GM23248 (cell line): ENCODE measurements at regions not wholly inside any gene's neighbourhood (a gene's known extent, or its start where the extent isn't known, plus 50 kb on each side); places are given as distances from the start of the nearest gene placed in this dataset.

Source experiments
- DNase-seq: peaks from one replicate; pipeline ENCODE4 v3.0.0-alpha.2; 2015
- H2AFZ ChIP-seq: fragments of 200-600 bp; sonication (generic); 2 replicates; pipeline ENCODE4 v1.6.1; 2016; ENCODE audit warnings: antibody characterized with exemption
- H3F3A ChIP-seq: fragments of 200-600 bp; sonication (generic); 2 replicates; pipeline ENCODE4 v1.6.1; 2016; ENCODE audit warnings: mild to moderate bottlenecking, antibody characterized with exemption, mixed run types; ENCODE audit not compliant: insufficient read depth
- H3K27ac ChIP-seq: fragments of 200-600 bp; sonication (generic); 2 replicates; pipeline ENCODE4 v1.5.1; 2016; ENCODE audit warnings: mild to moderate bottlenecking
- H3K27me3 ChIP-seq: fragments of 200-600 bp; sonication (generic); replicated peaks from 2 replicates; pipeline ENCODE4 v1.6.1; 2016; ENCODE audit warnings: mild to moderate bottlenecking; ENCODE audit not compliant: insufficient read depth
- H3K36me3 ChIP-seq: fragments of 200-600 bp; sonication (generic); 2 replicates; pipeline ENCODE4 v1.6.1; 2016; ENCODE audit warnings: low read depth, mild to moderate bottlenecking
- H3K4me1 ChIP-seq: fragments of 200-600 bp; sonication (generic); 2 replicates; pipeline ENCODE4 v1.6.1; 2016; ENCODE audit warnings: mild to moderate bottlenecking; ENCODE audit not compliant: insufficient read depth
- H3K4me2 ChIP-seq: fragments of 200-600 bp; sonication (generic); one replicate; pipeline ENCODE4 v1.6.1; 2016; ENCODE audit warnings: mild to moderate bottlenecking; ENCODE audit not compliant: unreplicated experiment
- H3K4me3 ChIP-seq: fragments of 200-600 bp; sonication (generic); 2 replicates; pipeline ENCODE4 v1.5.1; 2016; ENCODE audit warnings: mild to moderate bottlenecking
- H3K79me2 ChIP-seq: fragments of 200-600 bp; sonication (generic); 2 replicates; pipeline ENCODE4 v1.6.1; 2016; ENCODE audit warnings: mild to moderate bottlenecking; ENCODE audit not compliant: insufficient read depth
- H3K9ac ChIP-seq: fragments of 200-600 bp; sonication (generic); 2 replicates; pipeline ENCODE4 v1.6.1; 2016; ENCODE audit warnings: mild to moderate bottlenecking
- H3K9me2 ChIP-seq: fragments of 200-600 bp; sonication (generic); 2 replicates; pipeline ENCODE4 v1.6.1; 2016; ENCODE audit warnings: mixed run types, mild to moderate bottlenecking, moderate library complexity; ENCODE audit not compliant: insufficient read depth
- H3K9me3 ChIP-seq: fragments of 200-600 bp; sonication (generic); one replicate; pipeline ENCODE4 v1.6.1; 2017; ENCODE audit warnings: low read depth
- H4K20me1 ChIP-seq: fragments of 200-600 bp; sonication (generic); 2 replicates; pipeline ENCODE4 v1.6.0; 2016; ENCODE audit not compliant: insufficient read depth
- EZH2 ChIP-seq: fragments of 200-600 bp; sonication (generic); IDR thresholded peaks from 2 replicates; pipeline ENCODE4 v1.6.1; 2018; ENCODE audit warnings: antibody characterized with exemption, mild to moderate bottlenecking; ENCODE audit not compliant: insufficient read depth, poor library complexity, severe bottlenecking
- EZH2phosphoT487 ChIP-seq: fragments of 200-600 bp; sonication (generic); IDR thresholded peaks from 2 replicates; pipeline ENCODE4 v1.6.1; 2018; ENCODE audit warnings: antibody characterized with exemption, moderate library complexity, mild to moderate bottlenecking, low read depth; ENCODE audit not compliant: insufficient read depth
- WGBS, 2 experiments: methylation state at CpG; one replicate each; pipeline ENCODE4 v1.1.6; 2015 to 2017; ENCODE audit warnings: low lambda C conversion rate in 2 of 2, low coverage in 1 of 2; ENCODE audit errors: missing lambda C conversion rate in 2 of 2; 5-methylcytosine and 5-hydroxymethylcytosine counted together
- in situ Hi-C: fragments of 300-500 bp; cut with MboI; formaldehyde crosslinking; loops from 2 replicates; pipeline ENCODE4 v1.15.0; 2020

DNA sequence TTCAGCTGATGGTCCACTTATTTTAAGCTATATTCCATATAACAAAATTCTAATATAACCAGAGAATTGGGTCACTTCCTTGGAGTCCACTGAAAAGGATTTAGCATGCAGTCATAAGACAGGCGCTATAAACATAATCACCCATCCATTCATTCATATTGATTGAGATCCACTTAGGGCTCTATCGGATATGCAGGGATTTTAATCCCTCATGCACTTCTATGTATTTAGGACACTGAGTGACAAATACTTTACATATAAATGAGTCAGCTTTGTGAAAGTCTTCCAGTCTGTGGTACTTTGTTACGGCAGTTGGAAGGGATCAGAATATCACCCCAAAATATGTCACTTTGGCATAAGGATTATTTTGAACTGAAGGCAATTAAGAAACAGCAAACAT, 127.3 kb upstream of the ZNF608 start:
- H3F3A ChIP-seq = peaks cover 6% of the 10 kb centered on the region; the same call in 1 of the 2 replicates
- in situ Hi-C loops = no loop called here
- 95 to 96% methylated on average over 3 of the region's 3 CpGs for WGBS, 2 experiments

DNA sequence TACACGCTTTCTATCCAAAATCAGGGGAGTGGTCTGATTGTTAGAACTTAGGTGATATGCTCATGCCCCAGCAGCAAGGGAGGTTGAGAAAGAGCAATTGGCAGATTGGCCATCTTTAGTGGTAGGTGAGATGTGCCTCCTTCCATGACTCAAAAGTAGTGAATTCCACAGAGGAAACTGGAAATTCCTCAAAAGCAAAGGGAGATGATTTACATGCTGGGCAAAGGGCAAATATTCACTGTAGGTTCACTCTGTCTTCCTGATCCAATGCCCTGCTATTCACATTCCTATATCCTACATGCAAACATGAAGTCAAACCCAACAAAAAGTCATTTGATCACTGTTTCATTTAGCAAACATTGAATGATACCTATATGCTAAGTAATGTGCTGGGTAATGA, 130.1 kb upstream of the ZNF608 start:
- no peaks in the 10 kb centered on the region for H3F3A ChIP-seq
- no peak overlapping the region for H3K9ac ChIP-seq
- peaks cover 6% of the 10 kb centered on the region for H3K4me1 ChIP-seq
- H3K9me3 ChIP-seq = no peaks in the 10 kb centered on the region
- no peak for DNase-seq
- H4K20me1 ChIP-seq = no peaks in the 10 kb centered on the region
- no peaks in the 10 kb centered on the region for H3K27me3 ChIP-seq
- in situ Hi-C loops = no loop called here
- no peak overlapping the region for H3K27ac ChIP-seq
- WGBS, 2 experiments = 93 to 100% methylated on average over 1 of the region's 1 CpG
- no peaks in the 10 kb centered on the region for H3K79me2 ChIP-seq
- H3K4me3 ChIP-seq = no peak overlapping the region
- no peak for TF ChIP-seq EZH2
- TF ChIP-seq EZH2phosphoT487 = no peak
- H3K4me2 ChIP-seq = no peak overlapping the region
- no peaks in the 10 kb centered on the region for H3K36me3 ChIP-seq
- H2AFZ ChIP-seq = no peak overlapping the region
- H3K9me2 ChIP-seq = no peaks in the 10 kb centered on the region

More for the DNA sequence above, 127.3 kb upstream of the ZNF608 start:
- no peak overlapping the region for H3K9ac ChIP-seq
- no peaks in the 10 kb centered on the region for H3K27me3 ChIP-seq
- H3K4me2 ChIP-seq = no peak overlapping the region
- H3K9me3 ChIP-seq = no peaks in the 10 kb centered on the region
- no peaks in the 10 kb centered on the region for H3K36me3 ChIP-seq
- peaks cover 33% of the 10 kb centered on the region for H3K4me1 ChIP-seq
- DNase-seq = no peak
- no peaks in the 10 kb centered on the region for H4K20me1 ChIP-seq
- no peaks in the 10 kb centered on the region for H3K79me2 ChIP-seq
- no peak overlapping the region for H2AFZ ChIP-seq
- no peak for TF ChIP-seq EZH2phosphoT487
- no peak for TF ChIP-seq EZH2
- no peak overlapping the region for H3K27ac ChIP-seq
- no peak overlapping the region for H3K4me3 ChIP-seq
- H3K9me2 ChIP-seq = peaks cover 5% of the 10 kb centered on the region; the same call in 1 of the 2 replicates

DNA sequence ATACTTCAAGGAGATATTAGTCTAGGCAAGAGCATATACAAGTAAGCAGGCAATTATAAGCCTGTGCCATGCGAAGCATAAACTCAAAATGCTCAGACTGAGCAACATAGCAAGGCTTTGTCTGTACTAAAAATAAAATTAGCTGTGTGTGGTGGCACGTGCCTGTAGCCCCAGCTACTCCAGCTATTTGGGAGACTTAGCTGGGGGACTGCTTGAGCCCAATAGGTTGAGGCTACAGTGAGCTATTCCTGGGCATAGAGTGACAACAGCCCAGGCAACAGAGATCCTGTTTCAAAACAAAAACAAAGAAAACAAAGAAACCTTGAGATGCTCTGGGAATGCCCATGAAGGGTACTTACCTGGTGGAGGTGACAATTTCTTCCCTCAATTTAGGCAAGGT, 130.5 kb upstream of the ZNF608 start:
- Histone ChIP-seq H3K9ac (no peak overlapping the region), H4K20me1 (no peaks in the 10 kb centered on the region), H3K79me2 (no peaks in the 10 kb centered on the region), H3K36me3 (no peaks in the 10 kb centered on the region), H3K27ac (no peak overlapping the region), H3K4me2 (no peak overlapping the region), H3K9me3 (no peaks in the 10 kb centered on the region), H3K4me1 (peaks cover 2% of the 10 kb centered on the region; the same call in 1 of the 2 replicates), H2AFZ (no peak overlapping the region), H3F3A (no peaks in the 10 kb centered on the region), H3K9me2 (no peaks in the 10 kb centered on the region), H3K4me3 (no peak overlapping the region), H3K27me3 (no peaks in the 10 kb centered on the region)
- no peak for TF ChIP-seq EZH2phosphoT487
- TF ChIP-seq EZH2 = no peak
- DNase-seq = no peak
- WGBS, 2 experiments = 81 to 91% methylated on average over 2 of the region's 2 CpGs
- in situ Hi-C loops = no loop called here

DNA sequence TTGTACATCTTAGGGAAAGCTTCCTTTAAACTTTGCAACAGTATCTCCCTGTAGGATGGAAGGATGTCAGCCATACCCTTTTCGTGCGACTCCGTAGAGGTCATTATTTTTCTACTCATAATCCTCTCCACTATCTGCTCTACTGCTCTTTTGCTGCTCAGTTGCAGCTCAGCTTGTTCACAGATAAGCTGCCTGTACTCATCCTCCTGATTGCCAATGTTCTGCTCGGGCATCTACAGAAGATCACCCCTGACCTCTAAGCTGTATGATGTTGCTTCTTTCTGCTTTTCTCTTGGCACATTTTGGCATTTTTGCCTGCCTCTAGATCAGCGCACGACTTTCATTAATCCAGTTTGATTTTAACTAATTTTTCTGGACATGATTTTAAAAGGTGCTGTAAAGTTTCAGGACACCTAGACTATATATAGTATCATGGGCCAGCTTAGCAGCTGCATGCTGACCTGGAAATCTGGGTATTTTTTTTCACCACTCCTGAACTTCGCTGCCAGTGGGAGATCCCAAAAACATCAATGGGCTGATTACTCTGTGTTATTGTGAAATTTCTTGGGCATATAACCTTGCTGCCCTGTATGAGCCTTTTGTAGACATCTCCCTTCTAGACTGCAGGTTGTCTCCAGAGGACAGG, 131.2 kb upstream of the ZNF608 start:
- WGBS, 2 experiments = 88 to 93% methylated on average over 7 of the region's 7 CpGs

More for the DNA sequence above, 131.2 kb upstream of the ZNF608 start:
- H3K4me2 ChIP-seq = no peak overlapping the region
- no peaks in the 10 kb centered on the region for H3K4me1 ChIP-seq
- H3K9me2 ChIP-seq = no peaks in the 10 kb centered on the region
- in situ Hi-C loops = no loop called here
- H3K9ac ChIP-seq = no peak overlapping the region
- no peaks in the 10 kb centered on the region for H3K79me2 ChIP-seq
- no peak overlapping the region for H3K4me3 ChIP-seq
- H3K36me3 ChIP-seq = no peaks in the 10 kb centered on the region
- no peaks in the 10 kb centered on the region for H4K20me1 ChIP-seq
- H3K27ac ChIP-seq = no peak overlapping the region
- DNase-seq = no peak
- no peaks in the 10 kb centered on the region for H3K9me3 ChIP-seq
- H3F3A ChIP-seq = no peaks in the 10 kb centered on the region
- no peak for TF ChIP-seq EZH2phosphoT487
- no peak for TF ChIP-seq EZH2
- H2AFZ ChIP-seq = no peak overlapping the region
- no peaks in the 10 kb centered on the region for H3K27me3 ChIP-seq
